HUES6 (cell line): ENCODE measurements at regions not wholly inside any gene's neighbourhood (a gene's known extent, or its start where the extent isn't known, plus 50 kb on each side); places are given as distances from the start of the nearest gene placed in this dataset.
A peak's percentile ranks its signal among the peaks of the same experiment; 100 is the strongest.
"Not testable (repeated sequence)": the region's sequence is repeated elsewhere in the genome, so short reads cannot be mapped to it uniquely, and the experiment has no call there.

Source experiments
- H3K27ac ChIP-seq: 2 replicates; pipeline ENCODE4 v1.7.0; 2013; ENCODE audit warnings: low read depth, mild to moderate bottlenecking, low read length, inconsistent platforms
- H3K27me3 ChIP-seq: 2 replicates; pipeline ENCODE4 v1.6.1; 2013; ENCODE audit warnings: low read length; ENCODE audit not compliant: control insufficient read depth, insufficient read depth
- H3K36me3 ChIP-seq: 2 replicates; pipeline ENCODE4 v1.6.1; 2013; ENCODE audit warnings: low read length; ENCODE audit not compliant: control insufficient read depth, insufficient read depth
- H3K4me1 ChIP-seq: 2 replicates; pipeline ENCODE4 v1.6.1; 2013; ENCODE audit warnings: low read length; ENCODE audit not compliant: control insufficient read depth, insufficient read depth
- H3K4me3 ChIP-seq: 2 replicates; pipeline ENCODE4 v1.5.1; 2013; ENCODE audit warnings: low read depth, low read length
- H3K9ac ChIP-seq: one replicate; pipeline ENCODE4 v1.6.1; 2013; ENCODE audit warnings: mild to moderate bottlenecking, low read length
- H3K9me3 ChIP-seq: 2 replicates; pipeline ENCODE4 v1.6.1; 2013; ENCODE audit warnings: low read depth, low read length; ENCODE audit not compliant: control insufficient read depth, insufficient read depth

GRCh38 chr7:53131697-53132096, 96.3 kb downstream of the POM121L12 start:
- H3K4me3 ChIP-seq: no peak overlapping the region

DNA sequence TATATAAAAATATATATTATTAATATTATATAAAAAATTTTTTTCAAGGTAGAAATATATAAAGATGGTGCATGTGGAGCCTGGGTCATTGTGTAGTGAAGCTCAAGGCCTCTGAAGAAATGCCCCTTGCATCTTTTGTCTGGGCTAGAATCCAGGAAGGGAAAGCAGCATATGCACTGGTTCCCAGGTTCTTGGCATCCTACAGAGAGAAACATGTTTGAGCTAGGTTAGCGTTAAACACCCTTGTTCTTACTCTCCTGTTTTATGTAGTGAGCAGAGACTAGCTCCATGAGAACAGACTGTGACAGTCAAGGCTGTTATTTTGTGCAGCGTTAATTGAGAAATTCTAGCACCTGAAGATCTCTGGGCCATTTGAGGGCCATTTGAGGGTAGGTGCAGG, 116.1 kb downstream of the POM121L12 start:
- Histone ChIP-seq H3K27me3 (no peaks in the 10 kb centered on the region), H3K36me3 (no peaks in the 10 kb centered on the region), H3K4me1 (0 out of 2 replicates have a peak, but pooled peaks cover 5% of the 10 kb centered on the region), H3K9me3 (0 out of 2 replicates have a peak, but pooled peaks cover 2% of the 10 kb centered on the region), H3K27ac (no peak overlapping the region), H3K4me3 (no peak overlapping the region), H3K9ac (no peak overlapping the region)

More at GRCh38 chr7:53131697-53132096, 96.3 kb downstream of the POM121L12 start:
- Histone ChIP-seq H3K9ac (no peak overlapping the region), H3K27me3 (no peaks in the 10 kb centered on the region), H3K9me3 (no peaks in the 10 kb centered on the region), H3K36me3 (no peaks in the 10 kb centered on the region), H3K27ac (no peak overlapping the region), H3K4me1 (no peaks in the 10 kb centered on the region)

DNA sequence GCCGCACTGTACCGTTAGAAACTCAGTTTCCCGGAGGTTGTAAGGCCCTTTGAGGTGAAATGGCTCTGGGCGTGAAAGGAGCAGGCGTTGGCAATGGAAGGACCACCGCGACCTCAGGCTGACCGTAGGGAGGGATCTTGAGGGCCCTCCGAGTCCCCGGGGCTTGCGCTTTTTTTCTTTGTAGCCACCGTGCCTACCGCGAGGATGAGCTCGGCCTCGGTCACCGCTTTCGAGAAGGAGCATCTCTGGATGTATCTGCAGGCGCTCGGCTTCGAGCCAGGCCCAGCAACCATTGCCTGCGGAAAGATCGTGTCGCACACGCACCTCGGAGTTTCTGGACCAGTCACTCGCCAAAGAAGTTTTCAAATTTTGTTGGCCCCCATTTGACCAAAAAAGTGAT, 151.8 kb downstream of the POM121L12 start:
- H3K27me3 ChIP-seq, H3K4me3 ChIP-seq, H3K9ac ChIP-seq, H3K27ac ChIP-seq, H3K4me1 ChIP-seq, H3K9me3 ChIP-seq, H3K36me3 ChIP-seq: not testable (repeated sequence)

DNA sequence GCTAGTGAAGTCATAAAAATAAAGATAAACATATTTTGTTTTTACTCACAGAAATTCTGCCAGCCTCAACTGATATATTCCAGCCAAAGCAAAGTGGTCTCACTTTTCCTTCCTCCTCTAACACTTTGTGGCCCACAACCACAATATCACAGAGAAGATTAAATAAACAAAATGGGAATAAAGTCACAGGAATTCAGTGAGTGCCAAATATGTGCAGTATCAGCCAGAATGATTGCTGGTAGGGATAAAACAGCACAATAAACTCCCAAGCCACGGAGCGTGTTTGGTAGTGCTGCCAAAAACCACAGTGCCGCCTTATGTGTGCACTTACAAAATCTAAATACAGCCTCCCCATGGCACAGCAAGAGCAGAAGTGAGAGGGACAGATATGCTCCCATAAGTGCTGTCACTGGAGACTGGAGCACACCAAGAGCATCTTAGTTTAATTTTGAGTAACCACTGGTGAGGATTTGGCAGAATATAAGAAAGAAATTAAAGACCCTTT, 155.8 kb downstream of the POM121L12 start:
- H3K36me3 ChIP-seq: no peaks in the 10 kb centered on the region
- H3K4me1 ChIP-seq: no peaks in the 10 kb centered on the region
- H3K27ac ChIP-seq: no peak overlapping the region
- H3K4me3 ChIP-seq: no peak overlapping the region
- H3K27me3 ChIP-seq: no peaks in the 10 kb centered on the region
- H3K9me3 ChIP-seq: no peaks in the 10 kb centered on the region
- H3K9ac ChIP-seq: no peak overlapping the region

GRCh38 chr7:53191836-53192443, 156.5 kb downstream of the POM121L12 start:
- Histone ChIP-seq H3K27me3 (no peaks in the 10 kb centered on the region), H3K9me3 (no peaks in the 10 kb centered on the region), H3K4me1 (no peaks in the 10 kb centered on the region), H3K36me3 (no peaks in the 10 kb centered on the region), H3K27ac (peak overlapping the region; percentile 11; the same call in 1 of the 2 replicates), H3K9ac (no peak overlapping the region), H3K4me3 (no peak overlapping the region)

DNA sequence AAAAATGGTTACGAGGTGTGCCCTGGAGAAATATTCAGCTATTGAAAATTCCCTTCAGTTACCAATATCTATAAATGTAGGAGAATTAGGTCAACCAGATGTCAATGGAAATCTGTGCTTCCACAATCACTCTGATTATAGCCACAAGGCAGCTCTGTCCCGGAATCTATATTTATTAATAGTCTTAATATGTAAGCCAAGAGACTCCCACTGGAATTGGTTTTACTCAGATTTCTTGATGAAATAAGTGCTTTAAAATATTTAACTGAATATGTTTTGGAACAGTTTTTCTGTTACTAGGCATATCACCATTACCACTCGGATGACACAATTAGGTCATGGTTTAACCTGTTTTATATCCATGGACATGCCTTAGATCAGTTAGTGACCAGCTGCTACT, 169.6 kb downstream of the POM121L12 start:
- H3K4me1 ChIP-seq: no peaks in the 10 kb centered on the region
- no peaks in the 10 kb centered on the region for H3K27me3 ChIP-seq
- H3K9me3 ChIP-seq: peaks cover 2% of the 10 kb centered on the region; the same call in 1 of the 2 replicates
- H3K9ac ChIP-seq: no peak overlapping the region
- no peaks in the 10 kb centered on the region for H3K36me3 ChIP-seq
- H3K27ac ChIP-seq: no peak overlapping the region
- no peak overlapping the region for H3K4me3 ChIP-seq

- Histone ChIP-seq H3K36me3 (0 out of 2 replicates have a peak, but pooled peaks cover 2% of the 10 kb centered on the region), H3K9ac (no peak overlapping the region), H3K27me3 (no peaks in the 10 kb centered on the region), H3K4me1 (peaks cover 8% of the 10 kb centered on the region; the same call in 1 of the 2 replicates), H3K27ac (no peak overlapping the region), H3K9me3 (peaks cover 15% of the 10 kb centered on the region), H3K4me3 (no peak overlapping the region)
Measured at GRCh38 chr7:53209129-53209528, 173.7 kb downstream of the POM121L12 start.

- Histone ChIP-seq H3K36me3 (0 out of 2 replicates have a peak, but pooled peaks cover 2% of the 10 kb centered on the region), H3K9me3 (peaks cover 40% of the 10 kb centered on the region), H3K4me3 (no peak overlapping the region), H3K27me3 (peaks cover 15% of the 10 kb centered on the region; the same call in 1 of the 2 replicates), H3K4me1 (peaks cover 8% of the 10 kb centered on the region; the same call in 1 of the 2 replicates), H3K27ac (no peak overlapping the region), H3K9ac (no peak overlapping the region)
Measured at GRCh38 chr7:53214463-53214862, 179.0 kb downstream of the POM121L12 start.

GRCh38 chr7:53218730-53219504, 183.5 kb downstream of the POM121L12 start:
- Histone ChIP-seq H3K9ac (peak overlapping the region; percentile 50), H3K27ac (no peak overlapping the region), H3K36me3 (no peaks in the 10 kb centered on the region), H3K4me3 (peak overlapping the region; percentile 58), H3K27me3 (peaks cover 16% of the 10 kb centered on the region; the same call in 1 of the 2 replicates), H3K4me1 (no peaks in the 10 kb centered on the region; the same call in 1 of the 2 replicates), H3K9me3 (peaks cover 30% of the 10 kb centered on the region)

- Histone ChIP-seq H3K36me3 (no peaks in the 10 kb centered on the region), H3K4me1 (no peaks in the 10 kb centered on the region), H3K9me3 (peaks cover 5% of the 10 kb centered on the region), H3K27me3 (no peaks in the 10 kb centered on the region), H3K4me3 (no peak overlapping the region), H3K27ac (no peak overlapping the region), H3K9ac (no peak overlapping the region)
Measured at GRCh38 chr7:53229202-53229601, 193.8 kb downstream of the POM121L12 start.

DNA sequence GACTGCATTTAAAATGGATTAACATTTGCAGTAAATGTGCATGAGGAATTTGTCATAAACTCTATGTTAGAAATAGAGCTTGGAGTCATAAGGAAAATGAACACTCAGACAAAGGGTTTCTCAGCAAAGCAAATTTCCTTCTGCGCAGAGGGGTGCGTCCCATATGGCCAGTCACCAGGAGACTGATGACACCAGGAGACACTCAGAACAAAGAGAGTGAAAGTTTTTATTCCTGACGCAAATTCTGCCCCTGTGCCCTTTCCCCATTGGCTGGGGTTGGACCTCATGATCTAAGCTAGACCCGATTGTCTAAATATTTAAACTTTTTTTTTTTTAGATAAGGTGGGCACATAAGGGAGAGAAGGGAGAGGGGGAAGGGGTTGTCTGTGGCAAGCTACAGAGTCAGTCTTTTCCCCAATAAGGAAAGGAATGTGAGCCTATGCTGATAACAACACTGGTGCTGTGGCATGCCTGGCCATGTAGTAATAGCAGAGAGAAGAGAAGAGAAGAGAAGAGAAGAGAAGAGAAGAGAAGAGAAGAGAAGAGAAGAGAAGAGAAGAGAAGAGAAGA, 202.0 kb downstream of the POM121L12 start:
- no peak overlapping the region for H3K9ac ChIP-seq
- no peak overlapping the region for H3K4me3 ChIP-seq
- H3K27me3 ChIP-seq: no peaks in the 10 kb centered on the region
- H3K27ac ChIP-seq: 0 out of 2 replicates have a peak overlapping the region, but pooled peaks have one; percentile 47
- H3K36me3 ChIP-seq: no peaks in the 10 kb centered on the region
- H3K4me1 ChIP-seq: peaks cover 9% of the 10 kb centered on the region
- H3K9me3 ChIP-seq: peaks cover 3% of the 10 kb centered on the region; the same call in 1 of the 2 replicates
